H9 (cell line): ENCODE measurements at regions not wholly inside any gene's neighbourhood (a gene's known extent, or its start where the extent isn't known, plus 50 kb on each side); places are given as distances from the start of the nearest gene placed in this dataset.

ENCODE experiments used
- DNase-seq: peaks from one replicate; pipeline ENCODE4 v3.0.0-alpha.2; 2017
- H2AFZ ChIP-seq: one replicate; pipeline ENCODE4 v1.6.1; 2013; ENCODE audit warnings: mild to moderate bottlenecking, low read length, control low read depth, moderate library complexity
- H2AK5ac ChIP-seq: 2 replicates; pipeline ENCODE4 v1.6.1; 2013; ENCODE audit warnings: low read length, control low read depth, mixed read lengths; ENCODE audit not compliant: insufficient read length
- H2BK120ac ChIP-seq: one replicate; pipeline ENCODE4 v1.6.1; 2013; ENCODE audit warnings: low read depth, mild to moderate bottlenecking, low read length, control low read depth, inconsistent platforms; ENCODE audit not compliant: poor library complexity, severe bottlenecking
- H2BK12ac ChIP-seq: 2 replicates; pipeline ENCODE4 v1.6.1; 2013; ENCODE audit warnings: low read length, control low read depth, mixed read lengths, low read depth; ENCODE audit not compliant: insufficient read length
- H2BK15ac ChIP-seq: 2 replicates; pipeline ENCODE4 v1.6.1; 2013; ENCODE audit warnings: low read depth, low read length, control low read depth
- H2BK20ac ChIP-seq: one replicate; pipeline ENCODE4 v1.6.1; 2013; ENCODE audit warnings: low read depth, mild to moderate bottlenecking, low read length, control low read depth, inconsistent platforms; ENCODE audit not compliant: poor library complexity, severe bottlenecking
- H2BK5ac ChIP-seq: 2 replicates; pipeline ENCODE4 v1.6.1; 2013; ENCODE audit warnings: low read length, control low read depth, mixed read lengths; ENCODE audit not compliant: insufficient read length
- H3K14ac ChIP-seq: 2 replicates; pipeline ENCODE4 v1.6.1; 2013; ENCODE audit warnings: low read length, control low read depth; ENCODE audit not compliant: insufficient read depth
- H3K18ac ChIP-seq: 2 replicates; pipeline ENCODE4 v1.6.1; 2013; ENCODE audit warnings: low read depth, mild to moderate bottlenecking, mixed read lengths, low read length, control low read depth; ENCODE audit not compliant: insufficient read length
- H3K23ac ChIP-seq: 2 replicates; pipeline ENCODE4 v1.6.1; 2013; ENCODE audit warnings: low read length, control low read depth, mixed read lengths, low read depth; ENCODE audit not compliant: insufficient read length
- H3K23me2 ChIP-seq: 2 replicates; pipeline ENCODE4 v1.6.1; 2013; ENCODE audit warnings: low read depth, mild to moderate bottlenecking, mixed read lengths, low read length, control low read depth; ENCODE audit not compliant: insufficient read length, poor library complexity, severe bottlenecking
- H3K27ac ChIP-seq: 2 replicates; pipeline ENCODE4 v1.5.1; 2013; ENCODE audit warnings: low read length, control low read depth, mixed read lengths, low read depth; ENCODE audit not compliant: insufficient read length
- H3K27me3 ChIP-seq: 2 replicates; pipeline ENCODE4 v1.6.1; 2013; ENCODE audit warnings: low read length, control low read depth, inconsistent platforms; ENCODE audit not compliant: insufficient read depth
- H3K4ac ChIP-seq: 2 replicates; pipeline ENCODE4 v1.6.1; 2013; ENCODE audit warnings: low read depth, mild to moderate bottlenecking, control low read depth, inconsistent platforms, low read length, moderate library complexity
- H3K4me1 ChIP-seq: 2 replicates; pipeline ENCODE4 v1.6.1; 2013; ENCODE audit warnings: low read length, control low read depth, inconsistent platforms; ENCODE audit not compliant: insufficient read depth
- H3K4me2 ChIP-seq: 2 replicates; pipeline ENCODE4 v1.6.1; 2013; ENCODE audit warnings: low read length, control low read depth, mixed read lengths; ENCODE audit not compliant: insufficient read length, insufficient read depth
- H3K56ac ChIP-seq: 2 replicates; pipeline ENCODE4 v1.6.1; 2013; ENCODE audit warnings: low read depth, mild to moderate bottlenecking, mixed read lengths, low read length, control low read depth; ENCODE audit not compliant: insufficient read length
- H3K79me1 ChIP-seq: 2 replicates; pipeline ENCODE4 v1.6.1; 2013; ENCODE audit warnings: low read depth, mild to moderate bottlenecking, moderate library complexity, low read length, control low read depth, inconsistent platforms; ENCODE audit not compliant: insufficient read depth, poor library complexity, severe bottlenecking
- H3K79me2 ChIP-seq: 2 replicates; pipeline ENCODE4 v1.6.1; 2013; ENCODE audit warnings: low read length, control low read depth, inconsistent platforms; ENCODE audit not compliant: insufficient read depth
- H3K9ac ChIP-seq: 2 replicates; pipeline ENCODE4 v1.6.1; 2013; ENCODE audit warnings: low read length, control low read depth, mixed read lengths; ENCODE audit not compliant: insufficient read length; ENCODE audit errors: extremely low read depth
- H3K9me3 ChIP-seq: one replicate; pipeline ENCODE4 v1.6.1; 2013; ENCODE audit warnings: low read depth, low read length, inconsistent platforms; ENCODE audit not compliant: control insufficient read depth
- H3T11ph ChIP-seq: one replicate; pipeline ENCODE4 v1.6.1; 2013; ENCODE audit warnings: mild to moderate bottlenecking, low read length, control low read depth, inconsistent platforms
- H4K20me1 ChIP-seq: one replicate; pipeline ENCODE4 v1.6.1; 2013; ENCODE audit not compliant: control insufficient read depth, insufficient read length, insufficient read depth
- H4K5ac ChIP-seq: 2 replicates; pipeline ENCODE4 v1.6.1; 2013; ENCODE audit warnings: low read depth, mild to moderate bottlenecking, mixed read lengths, low read length, control low read depth; ENCODE audit not compliant: insufficient read length
- H4K8ac ChIP-seq: replicated peaks from 2 replicates; pipeline ENCODE4 v1.6.1; 2013; ENCODE audit warnings: low read length, control low read depth, mixed read lengths, low read depth; ENCODE audit not compliant: insufficient read length
- H4K91ac ChIP-seq: 2 replicates; pipeline ENCODE4 v1.6.1; 2013; ENCODE audit warnings: low read depth, mild to moderate bottlenecking, moderate library complexity, mixed read lengths, low read length, control low read depth; ENCODE audit not compliant: insufficient read length
- H3K27ac Mint-ChIP-seq, 3 experiments: 2 replicates in 2 of 3; 3 replicates in 1 of 3; pipeline ENCODE4 v1.8.0; 2020 to 2021; ENCODE audit warnings: mixed read lengths in 3 of 3, mild to moderate bottlenecking in 1 of 3, moderate library complexity in 1 of 3
- H3K27me3 Mint-ChIP-seq: 2 replicates; pipeline ENCODE4 v1.8.0; 2021; ENCODE audit warnings: low read depth, mild to moderate bottlenecking, moderate library complexity, mixed read lengths
- H3K36me3 Mint-ChIP-seq, 3 experiments: 2 replicates in 2 of 3; 3 replicates in 1 of 3; pipeline ENCODE4 v1.8.0; 2020 to 2021; ENCODE audit warnings: low read depth in 3 of 3, mixed read lengths in 3 of 3; ENCODE audit not compliant: insufficient read depth in 1 of 3
- H3K4me1 Mint-ChIP-seq, 2 experiments: 2 replicates each; pipeline ENCODE4 v1.8.0; 2020; ENCODE audit warnings: mixed read lengths in 2 of 2
- H3K4me3 Mint-ChIP-seq, 2 experiments: 2 replicates in 1 of 2; 3 replicates in 1 of 2; pipeline ENCODE4 v1.8.0; 2020 to 2021; ENCODE audit warnings: mild to moderate bottlenecking in 2 of 2, mixed read lengths in 2 of 2, moderate library complexity in 1 of 2
- H3K9me3 Mint-ChIP-seq, 2 experiments: 2 replicates in 1 of 2; 3 replicates in 1 of 2; pipeline ENCODE4 v1.8.0; 2020; ENCODE audit warnings: mild to moderate bottlenecking in 2 of 2, mixed read lengths in 2 of 2, moderate library complexity in 1 of 2
- whole genome bisulfite sequencing: extraction: QIAGEN DNeasy Blood & Tissue Kit; methylation state at CpG from one replicate; pipeline ENCODE4 v1.1.7; 2013; ENCODE audit warnings: missing lambda C conversion rate, low lambda C conversion rate, mixed read lengths; ENCODE audit not compliant: insufficient read length; ENCODE audit errors: extremely low coverage; 5-methylcytosine and 5-hydroxymethylcytosine counted together
- TF ChIP-seq, protein P1 (sequence below): fragments of 200-600 bp; sonication (generic); conservative IDR thresholded peaks from 3 replicates; pipeline ENCODE4 v1.8.0; 2021; ENCODE audit warnings: antibody characterized with exemption, mild to moderate bottlenecking

DNA sequence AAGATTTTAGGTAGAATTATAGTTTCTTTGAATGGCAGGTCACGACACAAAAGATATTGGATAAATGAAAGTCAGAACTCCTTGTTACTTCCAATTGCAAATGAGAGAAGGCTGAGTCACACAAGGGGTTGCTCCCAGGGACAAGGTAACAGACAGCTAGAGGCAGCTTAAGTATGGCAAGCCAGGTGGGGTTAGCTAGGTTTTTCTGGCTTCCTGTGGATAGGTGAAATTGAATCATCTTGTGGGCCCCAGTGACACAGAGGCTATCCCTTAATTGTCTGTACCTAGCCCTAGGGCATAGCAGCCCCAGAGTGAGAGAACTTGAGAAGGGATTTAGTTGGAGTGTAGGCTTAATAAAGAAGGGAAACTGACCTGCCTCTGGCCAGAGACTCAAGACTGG lies 407.7 kb upstream of the SLC8A1 start:
- no peaks in the 10 kb centered on the region for H3K27me3 Mint-ChIP-seq
- peaks cover 4 to 6% of the 10 kb centered on the region in 2 experiments; a peak in 4 of 5 replicates for H3K9me3 Mint-ChIP-seq
- Histone ChIP-seq H3K9me3 (no peaks in the 10 kb centered on the region), H3K14ac (no peak overlapping the region), H2BK12ac (no peak overlapping the region), H3K79me2 (no peaks in the 10 kb centered on the region), H3K9ac (no peak overlapping the region), H2BK5ac (no peak overlapping the region), H2BK20ac (no peak overlapping the region), H3K79me1 (no peaks in the 10 kb centered on the region), H2BK120ac (no peak overlapping the region), H4K8ac (no peak overlapping the region), H2AK5ac (no peak overlapping the region), H3K27ac (no peak overlapping the region), H3T11ph (no peak overlapping the region), H4K20me1 (no peaks in the 10 kb centered on the region), H4K5ac (no peak overlapping the region), H4K91ac (no peak overlapping the region), H3K23me2 (no peaks in the 10 kb centered on the region), H3K4ac (no peak overlapping the region), H3K4me1 (no peaks in the 10 kb centered on the region), H3K27me3 (no peaks in the 10 kb centered on the region), H3K23ac (no peak overlapping the region), H2BK15ac (no peak overlapping the region), H3K4me2 (no peak overlapping the region), H2AFZ (no peak overlapping the region), H3K18ac (no peak overlapping the region), H3K56ac (no peak overlapping the region)
- H3K4me1 Mint-ChIP-seq: peaks cover 6 to 7% of the 10 kb centered on the region in 2 experiments; a peak in 3 of 4 replicates
- WGBS: no CpG with 5 or more reads among the region's 1 CpG
- TF ChIP-seq, protein P1, sequence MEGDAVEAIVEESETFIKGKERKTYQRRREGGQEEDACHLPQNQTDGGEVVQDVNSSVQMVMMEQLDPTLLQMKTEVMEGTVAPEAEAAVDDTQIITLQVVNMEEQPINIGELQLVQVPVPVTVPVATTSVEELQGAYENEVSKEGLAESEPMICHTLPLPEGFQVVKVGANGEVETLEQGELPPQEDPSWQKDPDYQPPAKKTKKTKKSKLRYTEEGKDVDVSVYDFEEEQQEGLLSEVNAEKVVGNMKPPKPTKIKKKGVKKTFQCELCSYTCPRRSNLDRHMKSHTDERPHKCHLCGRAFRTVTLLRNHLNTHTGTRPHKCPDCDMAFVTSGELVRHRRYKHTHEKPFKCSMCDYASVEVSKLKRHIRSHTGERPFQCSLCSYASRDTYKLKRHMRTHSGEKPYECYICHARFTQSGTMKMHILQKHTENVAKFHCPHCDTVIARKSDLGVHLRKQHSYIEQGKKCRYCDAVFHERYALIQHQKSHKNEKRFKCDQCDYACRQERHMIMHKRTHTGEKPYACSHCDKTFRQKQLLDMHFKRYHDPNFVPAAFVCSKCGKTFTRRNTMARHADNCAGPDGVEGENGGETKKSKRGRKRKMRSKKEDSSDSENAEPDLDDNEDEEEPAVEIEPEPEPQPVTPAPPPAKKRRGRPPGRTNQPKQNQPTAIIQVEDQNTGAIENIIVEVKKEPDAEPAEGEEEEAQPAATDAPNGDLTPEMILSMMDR: no peak
- no peaks in the 10 kb centered on the region for H3K36me3 Mint-ChIP-seq
- DNase-seq: peak; percentile 54
- H3K4me3 Mint-ChIP-seq: no peak overlapping the region
- peak overlapping the region in 2 of 3 experiments; percentile 10 to 29; a peak in 2 of 7 replicates for H3K27ac Mint-ChIP-seq
